Neutrophil (primary cell): ENCODE measurements at regions not wholly inside any gene's neighbourhood (a gene's known extent, or its start where the extent isn't known, plus 50 kb on each side); places are given as distances from the start of the nearest gene placed in this dataset.

ENCODE experiments used
- H3K27ac ChIP-seq: fragments of 200-600 bp; sonication (generic); 2 replicates; pipeline ENCODE4 v1.5.1; 2016; ENCODE audit warnings: mild to moderate bottlenecking, moderate library complexity
- H3K27me3 ChIP-seq: fragments of 200-600 bp; sonication (generic); 2 replicates; pipeline ENCODE4 v1.6.0; 2016; ENCODE audit warnings: mild to moderate bottlenecking
- H3K36me3 ChIP-seq: fragments of 200-600 bp; sonication (generic); 2 replicates; pipeline ENCODE4 v1.5.1; 2017
- H3K4me1 ChIP-seq, 2 experiments: fragments of 200-600 bp in 1 of 2; sonication (generic) in 1 of 2; 1 replicate in 1 of 2; 2 replicates in 1 of 2; pipeline versions ENCODE4 v1.5.1 to v1.6.1; 2013 to 2016; ENCODE audit warnings: low read depth in 1 of 2, low read length in 1 of 2, mild to moderate bottlenecking in 1 of 2, moderate library complexity in 1 of 2; ENCODE audit not compliant: control insufficient read depth in 1 of 2, insufficient read depth in 1 of 2
- H3K4me3 ChIP-seq, 2 experiments: fragments of 200-600 bp in 1 of 2; sonication (generic) in 1 of 2; 1 replicate in 1 of 2; 2 replicates in 1 of 2; pipeline ENCODE4 v1.5.1; 2013 to 2016; ENCODE audit warnings: low read depth in 1 of 2, low read length in 1 of 2, mild to moderate bottlenecking in 1 of 2, moderate library complexity in 1 of 2
- H3K9me3 ChIP-seq: fragments of 200-600 bp; sonication (generic); 2 replicates; pipeline ENCODE4 v1.5.1; 2016
- CTCF ChIP-seq: fragments of 200-600 bp; sonication (generic); IDR thresholded peaks from 2 replicates; pipeline ENCODE4 v1.5.1; 2016; ENCODE audit warnings: antibody characterized with exemption

- no peaks in the 10 kb centered on the region for H3K9me3 ChIP-seq
- no peaks in the 10 kb centered on the region for H3K36me3 ChIP-seq
- H3K4me1 ChIP-seq: no peaks in the 10 kb centered on the region
- peaks cover 9% of the 10 kb centered on the region for H3K27me3 ChIP-seq
- no peak overlapping the region for H3K27ac ChIP-seq
- no peak overlapping the region for H3K4me3 ChIP-seq
- no peak for TF ChIP-seq CTCF
Measured at GRCh38 chr9:117869712-117870111, 165.5 kb downstream of the TLR4 start.

- Histone ChIP-seq H3K27ac (no peak overlapping the region), H3K27me3 (peaks cover 7% of the 10 kb centered on the region), H3K36me3 (no peaks in the 10 kb centered on the region), H3K9me3 (no peaks in the 10 kb centered on the region), H3K4me3 (no peak overlapping the region), H3K4me1 (no peaks in the 10 kb centered on the region)
- TF ChIP-seq CTCF: no peak
Measured at GRCh38 chr9:117873664-117874063, 169.5 kb downstream of the TLR4 start.

GRCh38 chr9:117875886-117876285 lies 171.7 kb downstream of the TLR4 start:
- no peak for TF ChIP-seq CTCF
- peaks cover 7% of the 10 kb centered on the region for H3K27me3 ChIP-seq
- H3K27ac ChIP-seq: no peak overlapping the region
- H3K9me3 ChIP-seq: no peaks in the 10 kb centered on the region
- no peaks in the 10 kb centered on the region for H3K4me1 ChIP-seq
- H3K4me3 ChIP-seq: no peak overlapping the region
- no peaks in the 10 kb centered on the region for H3K36me3 ChIP-seq

GRCh38 chr9:117882171-117882570 lies 178.0 kb downstream of the TLR4 start:
- no peaks in the 10 kb centered on the region for H3K36me3 ChIP-seq
- no peak overlapping the region for H3K4me3 ChIP-seq
- H3K4me1 ChIP-seq: no peaks in the 10 kb centered on the region
- no peaks in the 10 kb centered on the region for H3K9me3 ChIP-seq
- H3K27me3 ChIP-seq: peaks cover 4% of the 10 kb centered on the region
- TF ChIP-seq CTCF: no peak
- no peak overlapping the region for H3K27ac ChIP-seq

GRCh38 chr9:117886616-117887015 lies 182.4 kb downstream of the TLR4 start:
- Histone ChIP-seq H3K4me3 (no peak overlapping the region), H3K27me3 (peaks cover under 1% of the 10 kb centered on the region), H3K36me3 (no peaks in the 10 kb centered on the region), H3K9me3 (no peaks in the 10 kb centered on the region), H3K27ac (no peak overlapping the region), H3K4me1 (no peaks in the 10 kb centered on the region)
- TF ChIP-seq CTCF: no peak

- Histone ChIP-seq H3K9me3 (no peaks in the 10 kb centered on the region), H3K27ac (no peak overlapping the region), H3K36me3 (no peaks in the 10 kb centered on the region), H3K4me1 (no peaks in the 10 kb centered on the region), H3K4me3 (no peak overlapping the region), H3K27me3 (no peaks in the 10 kb centered on the region)
- no peak for TF ChIP-seq CTCF
Measured at GRCh38 chr9:117887383-117887782, 183.2 kb downstream of the TLR4 start.
